CD14-positive monocyte (primary cell): ENCODE measurements at regions not wholly inside any gene's neighbourhood (a gene's known extent, or its start where the extent isn't known, plus 50 kb on each side); places are given as distances from the start of the nearest gene placed in this dataset.

Experiments used
- DNase-seq, 3 donors: peaks; one replicate each; pipeline ENCODE4 v3.0.0-alpha.2; 2011 to 2022
- H2AFZ ChIP-seq: 2 replicates; pipeline ENCODE4 v1.6.0; 2012; ENCODE audit warnings: mild to moderate bottlenecking, low read depth, low read length, inconsistent platforms; ENCODE audit not compliant: insufficient read depth, poor library complexity, severe bottlenecking
- H3K27ac ChIP-seq, 2 donors: 1 replicate in 1 of 2; 2 replicates in 1 of 2; pipeline ENCODE4 v1.5.1; 2012 to 2013; ENCODE audit warnings: low read length in 2 of 2, control low read depth in 1 of 2, inconsistent platforms in 1 of 2, low read depth in 1 of 2, mild to moderate bottlenecking in 1 of 2
- H3K27me3 ChIP-seq, 2 donors: one replicate each; pipeline versions ENCODE4 v1.6.0 to v1.6.1; 2011 to 2013; ENCODE audit warnings: low read length in 2 of 2; ENCODE audit not compliant: control insufficient read depth in 2 of 2, insufficient read depth in 2 of 2
- H3K36me3 ChIP-seq, 2 donors: replicated peaks in 1 of 2; 1 replicate in 1 of 2; 2 replicates in 1 of 2; pipeline versions ENCODE4 v1.5.1 to v1.6.1; 2012 to 2013; ENCODE audit warnings: low read length in 2 of 2, control low read depth in 1 of 2, inconsistent platforms in 1 of 2, mild to moderate bottlenecking in 1 of 2; ENCODE audit not compliant: insufficient read depth in 2 of 2, control insufficient read depth in 1 of 2
- H3K4me1 ChIP-seq, 2 donors: 1 replicate in 1 of 2; 2 replicates in 1 of 2; pipeline versions ENCODE4 v1.5.1 to v1.6.1; 2012 to 2013; ENCODE audit warnings: low read length in 2 of 2, control low read depth in 1 of 2, inconsistent platforms in 1 of 2, mild to moderate bottlenecking in 1 of 2, moderate library complexity in 1 of 2; ENCODE audit not compliant: insufficient read depth in 2 of 2, control insufficient read depth in 1 of 2
- H3K4me2 ChIP-seq: replicated peaks from 2 replicates; pipeline ENCODE3; 2012; ENCODE audit warnings: low read length, moderate library complexity, mild to moderate bottlenecking; ENCODE audit not compliant: poor library complexity, severe bottlenecking; ENCODE audit errors: extremely low read depth
- H3K4me3 ChIP-seq, 3 experiments: fragments of 200-600 bp in 1 of 3; sonication (generic) in 1 of 3; replicated peaks in 1 of 3; 1 replicate in 2 of 3; 2 replicates in 1 of 3; pipeline ENCODE4 v1.5.1; 2011 to 2013; ENCODE audit warnings: low read length in 3 of 3, mild to moderate bottlenecking in 3 of 3, control low read depth in 2 of 3, low read depth in 2 of 3, inconsistent platforms in 1 of 3, moderate library complexity in 1 of 3
- H3K79me2 ChIP-seq: 2 replicates; pipeline ENCODE4 v1.6.0; 2012; ENCODE audit warnings: mild to moderate bottlenecking, control low read depth, inconsistent platforms, low read length, moderate library complexity; ENCODE audit not compliant: insufficient read depth
- H3K9ac ChIP-seq: 2 replicates; pipeline ENCODE4 v1.6.0; 2017; ENCODE audit warnings: low read length, mild to moderate bottlenecking; ENCODE audit not compliant: insufficient read depth, poor library complexity, severe bottlenecking
- H3K9me3 ChIP-seq, 2 donors: replicated peaks in 1 of 2; 1 replicate in 1 of 2; 2 replicates in 1 of 2; pipeline versions ENCODE4 v1.5.1 to v1.6.1; 2012 to 2013; ENCODE audit warnings: low read length in 2 of 2, control low read depth in 1 of 2; ENCODE audit not compliant: control insufficient read depth in 1 of 2, insufficient read depth in 1 of 2
- H4K20me1 ChIP-seq: 2 replicates; pipeline ENCODE4 v1.6.0; 2012; ENCODE audit warnings: mild to moderate bottlenecking, low read length, control low read depth, moderate library complexity; ENCODE audit not compliant: insufficient read depth
- H3K27ac Mint-ChIP-seq, 7 donors: one replicate each; pipeline ENCODE4 v1.8.0; 2020; ENCODE audit warnings: mild to moderate bottlenecking in 7 of 7, mixed read lengths in 7 of 7, moderate library complexity in 6 of 7, inconsistent platforms in 2 of 7
- H3K27me3 Mint-ChIP-seq, 3 donors: one replicate each; pipeline ENCODE4 v1.8.0; 2021 to 2022; ENCODE audit warnings: low read depth in 3 of 3, mild to moderate bottlenecking in 3 of 3, mixed read lengths in 3 of 3, moderate library complexity in 3 of 3, inconsistent platforms in 1 of 3
- H3K36me3 Mint-ChIP-seq, 2 donors: one replicate each; pipeline ENCODE4 v1.8.0; 2020; ENCODE audit warnings: mixed read lengths in 2 of 2, inconsistent platforms in 1 of 2, mild to moderate bottlenecking in 1 of 2
- H3K4me1 Mint-ChIP-seq: one replicate; pipeline ENCODE4 v1.8.0; 2020; ENCODE audit warnings: mild to moderate bottlenecking, mixed read lengths
- H3K4me3 Mint-ChIP-seq, 2 donors: one replicate each; pipeline ENCODE4 v1.8.0; 2020; ENCODE audit warnings: mild to moderate bottlenecking in 2 of 2, mixed read lengths in 2 of 2, moderate library complexity in 1 of 2
- H3K9me3 Mint-ChIP-seq, 7 donors: one replicate each; pipeline ENCODE4 v1.8.0; 2020 to 2022; ENCODE audit warnings: mixed read lengths in 7 of 7, mild to moderate bottlenecking in 6 of 7, moderate library complexity in 6 of 7, inconsistent platforms in 2 of 7
- WGBS: methylation state at CpG from one replicate; pipeline ENCODE4 v1.1.5; 2013; ENCODE audit warnings: missing lambda C conversion rate; ENCODE audit not compliant: insufficient coverage; 5-methylcytosine and 5-hydroxymethylcytosine counted together
- intact Hi-C, 2 donors: fragments of 100-400 bp; cut with micrococcal nuclease; formaldehyde crosslinking; loops; one replicate each; pipeline versions ENCODE4 v1.15.0 to v1.15.1; 2023
- TF ChIP-seq, protein P1 (sequence below): fragments of 200-600 bp; IDR thresholded peaks from one replicate; pipeline ENCODE4 v1.8.0; 2022; ENCODE audit warnings: antibody characterized with exemption, mild to moderate bottlenecking

- H3K27ac Mint-ChIP-seq: no peak overlapping the region
- Histone ChIP-seq H3K79me2 (no peaks in the 10 kb centered on the region), H4K20me1 (no peaks in the 10 kb centered on the region), H3K4me1 (no peaks in the 10 kb centered on the region), H3K27ac (no peak overlapping the region), H3K9me3 (no peaks in the 10 kb centered on the region), H3K4me2 (no peak overlapping the region), H2AFZ (no peak overlapping the region), H3K9ac (no peak overlapping the region), H3K4me3 (no peak overlapping the region), H3K27me3 (no peaks in the 10 kb centered on the region), H3K36me3 (no peaks in the 10 kb centered on the region)
- H3K27me3 Mint-ChIP-seq: peaks cover 0 to 2% (median 0%) of the 10 kb centered on the region in 3 donors
- no peaks in the 10 kb centered on the region for H3K36me3 Mint-ChIP-seq
- H3K4me1 Mint-ChIP-seq: no peaks in the 10 kb centered on the region
- no peak for DNase-seq
- intact Hi-C loops: no loop called here
- peaks cover 1 to 7% (median 3%) of the 10 kb centered on the region in 7 donors for H3K9me3 Mint-ChIP-seq
- no peak overlapping the region for H3K4me3 Mint-ChIP-seq
- TF ChIP-seq, protein P1, sequence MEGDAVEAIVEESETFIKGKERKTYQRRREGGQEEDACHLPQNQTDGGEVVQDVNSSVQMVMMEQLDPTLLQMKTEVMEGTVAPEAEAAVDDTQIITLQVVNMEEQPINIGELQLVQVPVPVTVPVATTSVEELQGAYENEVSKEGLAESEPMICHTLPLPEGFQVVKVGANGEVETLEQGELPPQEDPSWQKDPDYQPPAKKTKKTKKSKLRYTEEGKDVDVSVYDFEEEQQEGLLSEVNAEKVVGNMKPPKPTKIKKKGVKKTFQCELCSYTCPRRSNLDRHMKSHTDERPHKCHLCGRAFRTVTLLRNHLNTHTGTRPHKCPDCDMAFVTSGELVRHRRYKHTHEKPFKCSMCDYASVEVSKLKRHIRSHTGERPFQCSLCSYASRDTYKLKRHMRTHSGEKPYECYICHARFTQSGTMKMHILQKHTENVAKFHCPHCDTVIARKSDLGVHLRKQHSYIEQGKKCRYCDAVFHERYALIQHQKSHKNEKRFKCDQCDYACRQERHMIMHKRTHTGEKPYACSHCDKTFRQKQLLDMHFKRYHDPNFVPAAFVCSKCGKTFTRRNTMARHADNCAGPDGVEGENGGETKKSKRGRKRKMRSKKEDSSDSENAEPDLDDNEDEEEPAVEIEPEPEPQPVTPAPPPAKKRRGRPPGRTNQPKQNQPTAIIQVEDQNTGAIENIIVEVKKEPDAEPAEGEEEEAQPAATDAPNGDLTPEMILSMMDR: no peak
- WGBS: no CpG with 5 or more reads among the region's 4 CpGs
Observed at GRCh38 chr1:163970699-163971098, 588.3 kb upstream of the PBX1 start.

DNA sequence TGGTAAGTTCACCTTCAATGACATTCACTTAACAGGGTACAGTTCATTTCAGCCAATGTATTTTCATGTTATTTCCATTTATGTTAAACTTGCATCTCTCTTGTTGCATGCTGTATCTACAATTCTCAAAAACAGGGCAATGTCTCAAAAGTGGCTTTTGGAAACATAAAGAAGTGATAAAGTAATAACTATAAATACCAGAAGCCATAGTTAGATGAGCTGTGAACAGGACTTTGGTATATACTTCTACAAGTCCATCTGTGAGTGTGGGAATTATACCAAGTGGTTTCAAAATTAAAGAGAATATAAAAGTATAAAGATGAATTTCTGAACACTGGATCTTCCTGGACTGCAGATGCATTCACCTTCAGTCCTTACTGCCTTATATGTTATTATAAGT lies 585.4 kb upstream of the PBX1 start:
- H4K20me1 ChIP-seq: no peaks in the 10 kb centered on the region
- no peak overlapping the region for H3K9ac ChIP-seq
- H3K79me2 ChIP-seq: no peaks in the 10 kb centered on the region
- DNase-seq: no peak
- H3K9me3 ChIP-seq: peaks cover 3 to 6% of the 10 kb centered on the region in 2 donors
- no peak overlapping the region for H2AFZ ChIP-seq
- H3K4me3 ChIP-seq: no peak overlapping the region
- no peak overlapping the region for H3K27ac Mint-ChIP-seq
- no peaks in the 10 kb centered on the region for H3K36me3 ChIP-seq
- H3K4me3 Mint-ChIP-seq: no peak overlapping the region
- no peaks in the 10 kb centered on the region for H3K4me1 Mint-ChIP-seq
- H3K27ac ChIP-seq: no peak overlapping the region
- peaks cover 0 to 6% (median 3%) of the 10 kb centered on the region in 7 donors for H3K9me3 Mint-ChIP-seq
- no peaks in the 10 kb centered on the region for H3K27me3 Mint-ChIP-seq
- no peak overlapping the region for H3K4me2 ChIP-seq
- TF ChIP-seq, protein P1: no peak
- no peaks in the 10 kb centered on the region for H3K4me1 ChIP-seq
- intact Hi-C loops: no loop called here
- H3K36me3 Mint-ChIP-seq: no peaks in the 10 kb centered on the region
- H3K27me3 ChIP-seq: no peaks in the 10 kb centered on the region
